SH-SY5Y (cell line): ENCODE measurements at regions not wholly inside any gene's neighbourhood (a gene's known extent, or its start where the extent isn't known, plus 50 kb on each side); places are given as distances from the start of the nearest gene placed in this dataset.

Experiments used
- GATA2 ChIP-seq: IDR thresholded peaks from 2 replicates; pipeline ENCODE4 v1.6.1; 2011; ENCODE audit warnings: mild to moderate bottlenecking, low read depth, low read length
- GATA3 ChIP-seq: IDR thresholded peaks from 2 replicates; pipeline ENCODE4 v1.6.1; 2011; ENCODE audit warnings: low read depth, mild to moderate bottlenecking, low read length, moderate library complexity

GRCh38 chr12:94023879-94024278 is 124.5 kb upstream of the PLXNC1 start:
- no peak for TF ChIP-seq GATA2
- TF ChIP-seq GATA3, result no peak
